ENCODE measurements at regions not wholly inside any gene's neighbourhood (a gene's known extent, or its start where the extent isn't known, plus 50 kb on each side); places are given as distances from the start of the nearest gene placed in this dataset.

GRCh38 chr20:11156922-11157321 is 483.1 kb upstream of the JAG1 start:
- in situ Hi-C loops (cut with HindIII; ENCODE audit: low sequenced_read_pairs): no loop called here
- H3K4me3 ChIP-seq (ENCODE audit: low read depth, low read length): no peak overlapping the region
- no peak for DNase-seq (ENCODE audit: low read depth)
- TF ChIP-seq, protein P1, sequence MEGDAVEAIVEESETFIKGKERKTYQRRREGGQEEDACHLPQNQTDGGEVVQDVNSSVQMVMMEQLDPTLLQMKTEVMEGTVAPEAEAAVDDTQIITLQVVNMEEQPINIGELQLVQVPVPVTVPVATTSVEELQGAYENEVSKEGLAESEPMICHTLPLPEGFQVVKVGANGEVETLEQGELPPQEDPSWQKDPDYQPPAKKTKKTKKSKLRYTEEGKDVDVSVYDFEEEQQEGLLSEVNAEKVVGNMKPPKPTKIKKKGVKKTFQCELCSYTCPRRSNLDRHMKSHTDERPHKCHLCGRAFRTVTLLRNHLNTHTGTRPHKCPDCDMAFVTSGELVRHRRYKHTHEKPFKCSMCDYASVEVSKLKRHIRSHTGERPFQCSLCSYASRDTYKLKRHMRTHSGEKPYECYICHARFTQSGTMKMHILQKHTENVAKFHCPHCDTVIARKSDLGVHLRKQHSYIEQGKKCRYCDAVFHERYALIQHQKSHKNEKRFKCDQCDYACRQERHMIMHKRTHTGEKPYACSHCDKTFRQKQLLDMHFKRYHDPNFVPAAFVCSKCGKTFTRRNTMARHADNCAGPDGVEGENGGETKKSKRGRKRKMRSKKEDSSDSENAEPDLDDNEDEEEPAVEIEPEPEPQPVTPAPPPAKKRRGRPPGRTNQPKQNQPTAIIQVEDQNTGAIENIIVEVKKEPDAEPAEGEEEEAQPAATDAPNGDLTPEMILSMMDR (IDR thresholded peaks at IDR 0.05; ENCODE audit: low read depth, low read length, missing control alignments): no peak

DNA sequence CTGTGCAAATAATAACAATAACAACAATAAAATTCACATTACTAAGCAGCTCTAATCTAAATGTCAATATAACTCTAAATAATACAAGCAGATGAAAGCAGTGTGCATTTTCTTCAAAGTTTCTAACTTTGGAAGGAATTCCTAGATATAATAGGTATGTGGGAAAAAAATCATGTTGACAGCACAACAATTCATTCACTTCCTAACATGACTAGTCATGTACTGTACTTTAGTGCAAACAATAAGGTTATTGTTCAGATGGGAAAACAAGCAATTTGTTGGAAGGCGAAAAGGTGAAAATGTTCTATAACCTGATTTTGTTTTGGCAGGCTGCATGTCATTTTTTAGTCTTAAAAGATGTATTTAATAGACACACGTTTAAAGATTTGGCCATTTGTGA is 484.3 kb upstream of the JAG1 start:
- no peak for DNase-seq (ENCODE audit: low read depth)
- TF ChIP-seq, protein P1 (IDR thresholded peaks at IDR 0.05; ENCODE audit: low read depth, low read length, missing control alignments): no peak
- no peak overlapping the region for H3K4me3 ChIP-seq (ENCODE audit: low read depth, low read length)
- in situ Hi-C loops (cut with HindIII; ENCODE audit: low sequenced_read_pairs): no loop called here

DNA sequence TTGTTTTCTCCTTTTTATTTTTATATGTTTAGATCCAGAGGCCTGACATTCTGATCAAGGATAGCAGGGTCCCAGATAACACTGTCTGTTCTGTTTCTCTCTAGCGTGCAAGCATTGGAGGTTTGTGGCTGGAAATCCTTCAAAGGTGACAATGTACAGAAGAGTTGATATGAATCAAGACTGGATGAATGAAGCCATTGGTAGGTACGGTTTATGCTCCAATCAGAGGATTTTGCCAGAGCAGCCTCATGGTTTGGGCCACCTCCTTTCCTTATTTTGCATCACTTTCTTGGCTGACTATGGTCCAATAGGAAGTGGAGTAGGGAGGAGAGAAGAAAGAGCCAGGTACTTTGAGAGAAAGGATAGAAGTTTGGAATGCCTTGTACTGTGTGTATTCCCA is 484.8 kb upstream of the JAG1 start:
- DNase-seq (ENCODE audit: low read depth): no peak
- TF ChIP-seq, protein P1 (IDR thresholded peaks at IDR 0.05; ENCODE audit: low read depth, low read length, missing control alignments): no peak
- no peak overlapping the region for H3K4me3 ChIP-seq (ENCODE audit: low read depth, low read length)
- in situ Hi-C loops (cut with HindIII; ENCODE audit: low sequenced_read_pairs): no loop called here

DNA sequence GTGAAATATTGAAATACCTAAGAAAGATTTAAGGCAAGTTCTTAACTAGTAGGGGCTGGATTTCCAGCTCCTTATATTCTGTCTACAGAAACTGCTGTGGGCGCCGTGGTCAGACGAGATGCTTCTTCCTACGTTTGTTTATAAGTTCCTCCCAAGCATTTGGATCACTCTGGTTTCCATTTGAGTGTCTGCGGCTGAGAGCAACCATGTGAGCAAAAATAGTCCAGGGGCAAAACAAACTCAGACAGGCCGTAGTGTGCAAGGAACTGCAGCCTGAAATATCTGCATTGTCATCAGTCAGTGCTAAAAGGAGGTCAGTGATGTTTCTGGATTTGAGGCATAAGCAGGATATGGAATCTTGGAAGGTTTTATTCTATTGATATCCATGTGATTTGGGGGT is 485.9 kb upstream of the JAG1 start:
- H3K4me3 ChIP-seq (ENCODE audit: low read depth, low read length): no peak overlapping the region
- TF ChIP-seq, protein P1 (IDR thresholded peaks at IDR 0.05; ENCODE audit: low read depth, low read length, missing control alignments): no peak
- DNase-seq (ENCODE audit: low read depth): no peak
- in situ Hi-C loops (cut with HindIII; ENCODE audit: low sequenced_read_pairs): no loop called here

DNA sequence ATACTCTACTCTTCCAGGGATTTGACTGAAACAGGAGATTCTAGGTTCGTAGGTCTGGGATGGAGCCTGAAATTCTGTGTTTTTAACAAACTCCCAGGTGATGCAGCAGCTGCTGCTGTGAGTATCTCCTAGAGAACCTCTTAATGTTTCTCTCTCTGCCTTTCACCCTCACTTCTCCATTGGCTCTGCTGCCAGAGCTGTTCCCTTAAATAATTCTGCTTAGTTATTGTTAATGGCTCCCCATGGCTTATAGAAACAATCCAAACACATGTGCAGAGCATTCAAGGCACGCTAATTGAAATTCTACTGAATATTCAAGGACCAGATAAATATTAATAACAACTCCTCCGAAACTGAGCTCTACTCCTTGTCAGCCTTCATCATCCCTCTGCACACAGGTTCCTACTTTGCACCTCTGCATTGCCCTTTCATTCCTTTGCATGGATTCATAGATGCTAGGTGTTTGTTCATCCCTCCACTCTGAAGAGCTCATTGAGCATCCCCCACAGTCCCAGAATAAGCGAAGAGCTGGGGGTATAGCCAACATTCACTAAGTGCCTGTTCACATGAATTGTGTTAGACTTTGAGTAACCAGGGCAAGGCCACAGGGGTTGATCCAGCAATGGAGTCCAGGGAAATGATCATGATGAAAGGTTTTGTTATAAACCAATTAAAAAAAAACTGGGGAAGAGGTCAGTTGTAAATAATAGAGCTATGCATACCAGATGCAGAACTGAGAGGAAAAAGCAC is 488.4 kb upstream of the JAG1 start:
- TF ChIP-seq, protein P1 (IDR thresholded peaks at IDR 0.05; ENCODE audit: low read depth, low read length, missing control alignments): no peak
- H3K4me3 ChIP-seq (ENCODE audit: low read depth, low read length): no peak overlapping the region
- no peak for DNase-seq (ENCODE audit: low read depth)
- in situ Hi-C loops (cut with HindIII; ENCODE audit: low sequenced_read_pairs): no loop called here

- no peak for DNase-seq (ENCODE audit: low read depth)
- TF ChIP-seq, protein P1 (IDR thresholded peaks at IDR 0.05; ENCODE audit: low read depth, low read length, missing control alignments): no peak
- in situ Hi-C loops (cut with HindIII; ENCODE audit: low sequenced_read_pairs): no loop called here
- H3K4me3 ChIP-seq (ENCODE audit: low read depth, low read length): no peak overlapping the region
Measured at GRCh38 chr20:11165789-11166188, 492.0 kb upstream of the JAG1 start.

Measured in astrocyte of the cerebellum (primary cell).